ENCODE measurements at regions not wholly inside any gene's neighbourhood (a gene's known extent, or its start where the extent isn't known, plus 50 kb on each side); places are given as distances from the start of the nearest gene placed in this dataset.

- Histone ChIP-seq H3K4me1 (no peaks in the 10 kb centered on the region), H3K27ac (replicated peaks in 1 of 4) (no peak overlapping the region), H3K9me3 (no peaks in the 10 kb centered on the region), H3K36me3 (no peaks in the 10 kb centered on the region), H3K4me3 (no peak overlapping the region), H3K27me3 (no peaks in the 10 kb centered on the region)
- no peak for TF ChIP-seq POLR2A (IDR thresholded peaks at IDR 0.05; ENCODE audit: low read depth)
- TF ChIP-seq POLR2AphosphoS5 (IDR thresholded peaks at IDR 0.05) = no peak
- TF ChIP-seq, protein P1, sequence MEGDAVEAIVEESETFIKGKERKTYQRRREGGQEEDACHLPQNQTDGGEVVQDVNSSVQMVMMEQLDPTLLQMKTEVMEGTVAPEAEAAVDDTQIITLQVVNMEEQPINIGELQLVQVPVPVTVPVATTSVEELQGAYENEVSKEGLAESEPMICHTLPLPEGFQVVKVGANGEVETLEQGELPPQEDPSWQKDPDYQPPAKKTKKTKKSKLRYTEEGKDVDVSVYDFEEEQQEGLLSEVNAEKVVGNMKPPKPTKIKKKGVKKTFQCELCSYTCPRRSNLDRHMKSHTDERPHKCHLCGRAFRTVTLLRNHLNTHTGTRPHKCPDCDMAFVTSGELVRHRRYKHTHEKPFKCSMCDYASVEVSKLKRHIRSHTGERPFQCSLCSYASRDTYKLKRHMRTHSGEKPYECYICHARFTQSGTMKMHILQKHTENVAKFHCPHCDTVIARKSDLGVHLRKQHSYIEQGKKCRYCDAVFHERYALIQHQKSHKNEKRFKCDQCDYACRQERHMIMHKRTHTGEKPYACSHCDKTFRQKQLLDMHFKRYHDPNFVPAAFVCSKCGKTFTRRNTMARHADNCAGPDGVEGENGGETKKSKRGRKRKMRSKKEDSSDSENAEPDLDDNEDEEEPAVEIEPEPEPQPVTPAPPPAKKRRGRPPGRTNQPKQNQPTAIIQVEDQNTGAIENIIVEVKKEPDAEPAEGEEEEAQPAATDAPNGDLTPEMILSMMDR (IDR thresholded peaks at IDR 0.05) = no peak
- no peak for TF ChIP-seq EP300 (IDR thresholded peaks at IDR 0.05)
- WGBS = 17% methylated on average over 1 of the region's 1 CpG
- DNase-seq (ENCODE audit: extremely low spot score) = no peak
- intact Hi-C loops (cut with DNase I) = no loop called here
Measured at GRCh38 chr18:60110836-60111235, 211.0 kb downstream of the PMAIP1 start.

DNA sequence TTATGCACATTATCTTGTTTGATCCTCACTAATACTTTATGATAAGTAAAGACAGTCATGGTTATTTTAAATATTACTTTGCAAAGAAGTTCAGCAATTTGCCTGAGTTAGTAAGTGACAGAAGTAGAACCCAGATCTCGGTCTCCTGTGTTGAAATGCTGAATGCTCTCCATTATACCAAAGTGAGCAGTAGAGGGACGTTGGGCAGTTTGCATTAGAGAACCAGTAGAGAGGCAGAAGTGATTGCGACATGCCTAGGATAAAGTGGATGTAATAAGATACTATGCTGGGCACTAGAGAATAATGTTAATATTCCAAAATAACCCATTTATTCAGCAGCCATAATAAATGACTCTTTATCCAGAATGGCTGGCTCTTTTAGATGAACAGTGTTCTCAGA is 201.0 kb downstream of the PMAIP1 start:
- no peaks in the 10 kb centered on the region for H3K27me3 ChIP-seq
- intact Hi-C loops (cut with DNase I) = no loop called here
- H3K27ac ChIP-seq (replicated peaks in 1 of 4) = no peak overlapping the region
- no peak overlapping the region for H3K4me3 ChIP-seq
- H3K9me3 ChIP-seq = no peaks in the 10 kb centered on the region
- no peaks in the 10 kb centered on the region for H3K4me1 ChIP-seq
- no peak for DNase-seq (ENCODE audit: extremely low spot score)
- 90% methylated on average over 3 of the region's 3 CpGs for whole genome bisulfite sequencing
- TF ChIP-seq, protein P1 (IDR thresholded peaks at IDR 0.05) = no peak
- TF ChIP-seq EP300 (IDR thresholded peaks at IDR 0.05) (no peak), POLR2A (IDR thresholded peaks at IDR 0.05; ENCODE audit: low read depth) (no peak), POLR2AphosphoS5 (IDR thresholded peaks at IDR 0.05) (no peak)
- H3K36me3 ChIP-seq = no peaks in the 10 kb centered on the region

- WGBS = 81% methylated on average over 2 of the region's 2 CpGs
- Histone ChIP-seq H3K9me3 (no peaks in the 10 kb centered on the region), H3K27ac (replicated peaks in 1 of 4) (no peak overlapping the region), H3K4me1 (no peaks in the 10 kb centered on the region), H3K36me3 (no peaks in the 10 kb centered on the region), H3K4me3 (no peak overlapping the region), H3K27me3 (no peaks in the 10 kb centered on the region)
- DNase-seq (ENCODE audit: extremely low spot score) = no peak
- intact Hi-C loops (cut with DNase I) = no loop called here
- TF ChIP-seq, protein P1 (IDR thresholded peaks at IDR 0.05) = no peak
Measured at GRCh38 chr18:60099709-60100108, 199.9 kb downstream of the PMAIP1 start.

GRCh38 chr18:60096428-60096827 is 196.6 kb downstream of the PMAIP1 start:
- no peaks in the 10 kb centered on the region for H3K36me3 ChIP-seq
- H3K27me3 ChIP-seq = no peaks in the 10 kb centered on the region
- DNase-seq (ENCODE audit: extremely low spot score) = no peak
- no peak overlapping the region for H3K27ac ChIP-seq (replicated peaks in 1 of 4)
- H3K4me1 ChIP-seq = no peaks in the 10 kb centered on the region
- WGBS = 80% methylated on average over 1 of the region's 1 CpG
- peaks cover 0 to 6% (median 0%) of the 10 kb centered on the region in 4 donors for H3K9me3 ChIP-seq
- TF ChIP-seq POLR2A (IDR thresholded peaks at IDR 0.05; ENCODE audit: low read depth) (no peak), EP300 (IDR thresholded peaks at IDR 0.05) (no peak), POLR2AphosphoS5 (IDR thresholded peaks at IDR 0.05) (no peak)
- TF ChIP-seq, protein P1 (IDR thresholded peaks at IDR 0.05) = no peak
- no peak overlapping the region for H3K4me3 ChIP-seq
- intact Hi-C loops (cut with DNase I) = no loop called here

GRCh38 chr18:60092073-60092472 is 192.3 kb downstream of the PMAIP1 start:
- intact Hi-C loops (cut with DNase I) = no loop called here
- Histone ChIP-seq H3K9me3 (peaks cover 0 to 6% (median 0%) of the 10 kb centered on the region in 4 donors), H3K27ac (replicated peaks in 1 of 4) (no peak overlapping the region), H3K36me3 (no peaks in the 10 kb centered on the region), H3K27me3 (no peaks in the 10 kb centered on the region), H3K4me3 (no peak overlapping the region), H3K4me1 (no peaks in the 10 kb centered on the region)
- DNase-seq (ENCODE audit: extremely low spot score) = no peak
- TF ChIP-seq EP300 (IDR thresholded peaks at IDR 0.05) (no peak), POLR2AphosphoS5 (IDR thresholded peaks at IDR 0.05) (no peak), POLR2A (IDR thresholded peaks at IDR 0.05; ENCODE audit: low read depth) (no peak)
- TF ChIP-seq, protein P1 (IDR thresholded peaks at IDR 0.05) = no peak
